OCI-LY7 (cell line): ENCODE measurements at regions not wholly inside any gene's neighbourhood (a gene's known extent, or its start where the extent isn't known, plus 50 kb on each side); places are given as distances from the start of the nearest gene placed in this dataset.

Experiments
- BruUV-seq: library from RNA; stranded (reverse); fragments of 400-500 nt; replicated peaks from 2 replicates; lab custom pipeline; 2021; lab: Mats Ljungman, UMichigan
- CTCF ChIA-PET: fragments of 300-600 bp; sonication (Branson Sonifier 250); formaldehyde crosslinking; loops from one replicate; lab custom pipeline; 2022; ENCODE audit warnings: antibody characterized with exemption; ENCODE audit not compliant: unreplicated experiment; lab: Charles Lee
- POLR2A ChIA-PET: fragments of 300-600 bp; sonication (Branson Sonifier 250); formaldehyde crosslinking; loops from one replicate; lab custom pipeline; 2022; ENCODE audit warnings: antibody characterized with exemption; lab: Charles Lee
- DNase-seq: peaks from one replicate; pipeline ENCODE4 v3.0.0-alpha.2; 2015; ENCODE audit warnings: low spot score
- H2AFZ ChIP-seq: fragments of 200-600 bp; sonication (generic), shearing (Covaris generic); 2 replicates; pipeline ENCODE4 v1.6.1; 2014; ENCODE audit warnings: mild to moderate bottlenecking, antibody characterized with exemption, low read length, moderate library complexity
- H3K27ac ChIP-seq: fragments of 200-600 bp; sonication (generic); 2 replicates; pipeline ENCODE4 v1.5.1; 2014; ENCODE audit warnings: mixed run types, low read depth, mild to moderate bottlenecking, moderate library complexity, low read length, inconsistent platforms; ENCODE audit not compliant: poor library complexity, severe bottlenecking
- H3K36me3 ChIP-seq: fragments of 200-600 bp; sonication (generic); 2 replicates; pipeline ENCODE4 v1.6.1; 2014; ENCODE audit warnings: mild to moderate bottlenecking, antibody characterized with exemption, low read length, moderate library complexity, mixed read lengths; ENCODE audit not compliant: insufficient read depth
- H3K4me1 ChIP-seq: fragments of 200-600 bp; sonication (generic); 2 replicates; pipeline ENCODE4 v1.5.1; 2014; ENCODE audit warnings: mild to moderate bottlenecking, low read length; ENCODE audit not compliant: insufficient read depth, poor library complexity, severe bottlenecking
- H3K4me2 ChIP-seq: fragments of 200-600 bp; sonication (generic); 2 replicates; pipeline ENCODE4 v1.6.1; 2014; ENCODE audit warnings: mild to moderate bottlenecking, low read length
- H3K4me3 ChIP-seq: fragments of 200-600 bp; sonication (generic); 2 replicates; pipeline ENCODE4 v1.5.1; 2014; ENCODE audit warnings: mild to moderate bottlenecking, low read depth, low read length; ENCODE audit not compliant: poor library complexity, severe bottlenecking
- H3K79me2 ChIP-seq: fragments of 200-600 bp; sonication (generic); 2 replicates; pipeline ENCODE4 v1.6.1; 2016; ENCODE audit warnings: low read depth, mild to moderate bottlenecking, low read length, moderate library complexity, mixed read lengths; ENCODE audit not compliant: insufficient read depth
- H3K9me2 ChIP-seq: fragments of 200-600 bp; sonication (generic); 2 replicates; pipeline ENCODE4 v1.6.1; 2016; ENCODE audit warnings: mild to moderate bottlenecking, low read length, mixed read lengths; ENCODE audit not compliant: insufficient read depth
- H3K9me3 ChIP-seq: fragments of 200-600 bp; sonication (generic); 2 replicates; pipeline ENCODE4 v1.6.1; 2014; ENCODE audit warnings: mild to moderate bottlenecking, mixed run types, low read length, mixed read lengths
- H4K20me1 ChIP-seq: fragments of 200-600 bp; sonication (generic); 2 replicates; pipeline ENCODE4 v1.6.1; 2014; ENCODE audit warnings: mild to moderate bottlenecking, antibody characterized with exemption, low read length, moderate library complexity, mixed read lengths; ENCODE audit not compliant: insufficient read depth
- CTCF ChIP-seq: fragments of 200-600 bp; sonication (generic); conservative IDR thresholded peaks from 2 replicates; pipeline ENCODE4 v1.5.1; 2014; ENCODE audit warnings: mild to moderate bottlenecking, antibody characterized with exemption, low read length, moderate library complexity, mixed read lengths
- EZH2phosphoT487 ChIP-seq: fragments of 200-600 bp; sonication (generic); IDR thresholded peaks from 2 replicates; pipeline ENCODE4 v1.6.1; 2018; ENCODE audit warnings: low read depth, borderline replicate concordance, mild to moderate bottlenecking, mixed run types, antibody characterized with exemption, low read length, moderate library complexity, mixed read lengths
- intact Hi-C: fragments of 100-400 bp; cut with micrococcal nuclease; formaldehyde crosslinking; loops from one replicate; pipeline ENCODE4 v1.10.0; 2022; ENCODE audit not compliant: unreplicated experiment

DNA sequence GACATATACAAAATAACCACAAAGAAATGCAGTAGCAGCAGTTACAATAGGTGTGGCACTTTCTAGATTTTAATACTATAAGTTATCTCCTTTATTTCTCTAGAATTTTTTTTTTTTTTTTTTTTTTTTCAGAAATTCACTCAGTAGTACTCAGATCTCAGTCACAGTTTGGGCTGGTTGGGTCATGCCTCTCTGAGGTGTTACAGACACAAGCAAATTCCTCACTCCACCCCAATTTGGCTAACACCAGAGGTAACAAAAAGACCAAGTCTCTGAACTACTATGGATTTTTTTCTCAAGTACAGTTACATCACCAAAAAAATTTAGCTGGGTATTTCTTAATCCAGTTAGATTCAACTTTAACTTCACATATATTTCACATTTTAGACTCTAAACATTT, 985.1 kb upstream of the LRRN3 start:
- TF ChIP-seq EZH2phosphoT487 (no peak), CTCF (no peak)
- ChIA-PET POLR2A (interaction anchor here (0.7 kb wide), 3 partner anchors 86 to 878 kb away, joined by 4 to 5 read pairs (median 5); no protein-coding TSS in a partner anchor), CTCF (no interaction called here)
- Histone ChIP-seq H3K27ac (no peak overlapping the region), H3K79me2 (no peaks in the 10 kb centered on the region), H3K36me3 (no peaks in the 10 kb centered on the region), H3K4me2 (no peak overlapping the region), H3K4me3 (no peak overlapping the region), H2AFZ (no peak overlapping the region), H3K4me1 (no peaks in the 10 kb centered on the region), H4K20me1 (no peaks in the 10 kb centered on the region), H3K9me3 (no peaks in the 10 kb centered on the region), H3K9me2 (no peaks in the 10 kb centered on the region)
- intact Hi-C loops: no loop called here
- DNase-seq: no peak
- no TSS peak for BruUV-seq

GRCh38 chr7:110119883-110120581, 970.9 kb upstream of the LRRN3 start:
- POLR2A ChIA-PET: no interaction called here
- intact Hi-C loops: no loop called here
- Histone ChIP-seq H3K36me3 (no peaks in the 10 kb centered on the region), H3K79me2 (no peaks in the 10 kb centered on the region), H3K4me1 (no peaks in the 10 kb centered on the region), H4K20me1 (no peaks in the 10 kb centered on the region), H3K9me3 (no peaks in the 10 kb centered on the region), H3K4me2 (no peak overlapping the region), H2AFZ (no peak overlapping the region), H3K4me3 (no peak overlapping the region), H3K9me2 (no peaks in the 10 kb centered on the region), H3K27ac (no peak overlapping the region)
- no TSS peak for BruUV-seq
- TF ChIP-seq CTCF: no peak
- TF ChIP-seq EZH2phosphoT487: no peak
- no peak for DNase-seq
- CTCF ChIA-PET: no interaction called here

- intact Hi-C loops: no loop called here
- no peaks in the 10 kb centered on the region for H3K36me3 ChIP-seq
- H4K20me1 ChIP-seq: no peaks in the 10 kb centered on the region
- H3K4me1 ChIP-seq: no peaks in the 10 kb centered on the region
- ChIA-PET CTCF (no interaction called here), POLR2A (no interaction called here)
- no peak overlapping the region for H3K4me3 ChIP-seq
- no peaks in the 10 kb centered on the region for H3K79me2 ChIP-seq
- H3K9me2 ChIP-seq: no peaks in the 10 kb centered on the region
- H3K9me3 ChIP-seq: no peaks in the 10 kb centered on the region
- no TSS peak for BruUV-seq
- H3K27ac ChIP-seq: no peak overlapping the region
- TF ChIP-seq EZH2phosphoT487 (no peak), CTCF (no peak)
- no peak for DNase-seq
- H2AFZ ChIP-seq: no peak overlapping the region
- H3K4me2 ChIP-seq: no peak overlapping the region
Measured at GRCh38 chr7:110129159-110129558, 961.8 kb upstream of the LRRN3 start.
